Osteoblast (primary cell): ENCODE measurements at regions not wholly inside any gene's neighbourhood (a gene's known extent, or its start where the extent isn't known, plus 50 kb on each side); places are given as distances from the start of the nearest gene placed in this dataset.

Experiments used
- DNase-seq: peaks from one replicate; pipeline ENCODE4 v3.0.0; 2011; ENCODE audit warnings: low spot score, mixed read lengths; ENCODE audit not compliant: insufficient read length; ENCODE audit errors: missing footprints
- H2AFZ ChIP-seq: 2 replicates; pipeline ENCODE4 v1.6.0; 2011; ENCODE audit warnings: mild to moderate bottlenecking, low read length
- H3K27ac ChIP-seq: 2 replicates; pipeline ENCODE4 v1.5.1; 2011; ENCODE audit warnings: mild to moderate bottlenecking, low read depth, low read length, moderate library complexity
- H3K27me3 ChIP-seq: 2 replicates; pipeline ENCODE4 v1.6.0; 2012; ENCODE audit warnings: mild to moderate bottlenecking, control low read depth, inconsistent platforms, low read length, moderate library complexity; ENCODE audit not compliant: insufficient read depth
- H3K36me3 ChIP-seq: 2 replicates; pipeline ENCODE4 v1.5.1; 2011; ENCODE audit warnings: mild to moderate bottlenecking, low read length, control low read depth, moderate library complexity; ENCODE audit not compliant: insufficient read depth
- H3K4me1 ChIP-seq: 2 replicates; pipeline ENCODE4 v1.5.1; 2011; ENCODE audit warnings: mild to moderate bottlenecking, low read length, control low read depth, moderate library complexity; ENCODE audit not compliant: insufficient read depth
- H3K4me2 ChIP-seq: 2 replicates; pipeline ENCODE4 v1.6.0; 2011; ENCODE audit warnings: mild to moderate bottlenecking, low read length; ENCODE audit not compliant: insufficient read depth
- H3K4me3 ChIP-seq: fragments of 200-600 bp; sonication (generic); 3 replicates; pipeline ENCODE4 v1.5.1; 2012; ENCODE audit warnings: mild to moderate bottlenecking, low read length, inconsistent platforms; ENCODE audit not compliant: insufficient read depth
- H3K79me2 ChIP-seq: 2 replicates; pipeline ENCODE4 v1.6.0; 2012; ENCODE audit warnings: mild to moderate bottlenecking, low read length, control low read depth, inconsistent platforms; ENCODE audit not compliant: insufficient read depth
- H3K9me3 ChIP-seq: 2 replicates; pipeline ENCODE4 v1.5.1; 2011; ENCODE audit warnings: low read depth, low read length, control low read depth
- H4K20me1 ChIP-seq: 2 replicates; pipeline ENCODE4 v1.6.0; 2012; ENCODE audit warnings: mild to moderate bottlenecking, low read length, control low read depth; ENCODE audit not compliant: insufficient read depth
- CTCF ChIP-seq: IDR thresholded peaks from 2 replicates; pipeline ENCODE4 v1.5.1; 2011; ENCODE audit warnings: mild to moderate bottlenecking, low read depth, low read length, moderate library complexity; ENCODE audit errors: extremely low read depth

- no peak for TF ChIP-seq CTCF
- no peaks in the 10 kb centered on the region for H3K4me1 ChIP-seq
- no peaks in the 10 kb centered on the region for H3K27me3 ChIP-seq
- peak overlapping the region; percentile 70 for H2AFZ ChIP-seq
- H3K27ac ChIP-seq: no peak overlapping the region
- H3K4me2 ChIP-seq: peak overlapping the region; percentile 14
- H3K9me3 ChIP-seq: no peaks in the 10 kb centered on the region
- no peaks in the 10 kb centered on the region for H4K20me1 ChIP-seq
- DNase-seq: no peak
- H3K36me3 ChIP-seq: no peaks in the 10 kb centered on the region
- H3K4me3 ChIP-seq: no peak overlapping the region
- no peaks in the 10 kb centered on the region for H3K79me2 ChIP-seq
Measured at GRCh38 chr10:4429571-4429970, 396.4 kb upstream of the AKR1E2 start.

- Histone ChIP-seq H3K27me3 (no peaks in the 10 kb centered on the region), H3K4me3 (no peak overlapping the region), H2AFZ (no peak overlapping the region), H3K4me1 (no peaks in the 10 kb centered on the region), H3K4me2 (no peak overlapping the region), H3K9me3 (no peaks in the 10 kb centered on the region), H3K36me3 (no peaks in the 10 kb centered on the region), H3K79me2 (no peaks in the 10 kb centered on the region), H4K20me1 (no peaks in the 10 kb centered on the region), H3K27ac (no peak overlapping the region)
- peak; percentile 42 for DNase-seq
- no peak for TF ChIP-seq CTCF
Measured at GRCh38 chr10:4427532-4427931, 398.5 kb upstream of the AKR1E2 start.

GRCh38 chr10:4426866-4427265 lies 399.1 kb upstream of the AKR1E2 start:
- DNase-seq: no peak
- no peak overlapping the region for H3K27ac ChIP-seq
- no peaks in the 10 kb centered on the region for H3K36me3 ChIP-seq
- TF ChIP-seq CTCF: no peak
- no peaks in the 10 kb centered on the region for H3K9me3 ChIP-seq
- H2AFZ ChIP-seq: no peak overlapping the region
- no peak overlapping the region for H3K4me2 ChIP-seq
- H3K79me2 ChIP-seq: no peaks in the 10 kb centered on the region
- no peak overlapping the region for H3K4me3 ChIP-seq
- H3K27me3 ChIP-seq: no peaks in the 10 kb centered on the region
- H3K4me1 ChIP-seq: no peaks in the 10 kb centered on the region
- H4K20me1 ChIP-seq: no peaks in the 10 kb centered on the region

- Histone ChIP-seq H3K27me3 (no peaks in the 10 kb centered on the region), H2AFZ (no peak overlapping the region), H3K4me1 (peaks cover 10% of the 10 kb centered on the region), H3K36me3 (no peaks in the 10 kb centered on the region), H3K4me3 (no peak overlapping the region), H3K79me2 (no peaks in the 10 kb centered on the region), H3K4me2 (no peak overlapping the region), H3K27ac (no peak overlapping the region), H4K20me1 (no peaks in the 10 kb centered on the region), H3K9me3 (no peaks in the 10 kb centered on the region)
- TF ChIP-seq CTCF: no peak
- DNase-seq: no peak
Measured at GRCh38 chr10:4409319-4409718, 416.7 kb upstream of the AKR1E2 start.
